Body of pancreas (tissue), 4 donors: ENCODE measurements at regions not wholly inside any gene's neighbourhood (a gene's known extent, or its start where the extent isn't known, plus 50 kb on each side); places are given as distances from the start of the nearest gene placed in this dataset.

Experiments used
- ATAC-seq: fragments of 150-250 bp; one replicate; pipeline ENCODE4 v1.9.1; 2016
- DNase-seq, 4 donors: peaks; one replicate each; pipeline ENCODE4 v3.0.0-alpha.2; 2019
- H3K27ac ChIP-seq, 4 donors: fragments of 200-600 bp; sonication (generic); 1 replicate in 3 of 4; 2 replicates in 1 of 4; pipeline versions ENCODE4 v1.5.1 to v1.6.1; 2016 to 2019; ENCODE audit warnings: mild to moderate bottlenecking in 1 of 4, mixed read lengths in 1 of 4, moderate library complexity in 1 of 4
- H3K27me3 ChIP-seq, 2 donors: fragments of 200-600 bp; sonication (generic); one replicate each; pipeline ENCODE4 v1.6.0; 2016; ENCODE audit warnings: mild to moderate bottlenecking in 1 of 2
- H3K36me3 ChIP-seq, 2 donors: fragments of 200-600 bp; sonication (generic); replicated peaks in 1 of 2; 2 replicates each; pipeline ENCODE4 v1.5.1; 2016; ENCODE audit warnings: low read depth in 2 of 2; ENCODE audit not compliant: insufficient read depth in 1 of 2
- H3K4me1 ChIP-seq: fragments of 200-600 bp; sonication (generic); one replicate; pipeline ENCODE4 v1.6.0; 2016
- H3K4me3 ChIP-seq, 2 donors: fragments of 200-600 bp; sonication (generic); 1 replicate in 1 of 2; 2 replicates in 1 of 2; pipeline ENCODE4 v1.5.1; 2016 to 2019
- H3K9me3 ChIP-seq, 3 donors: fragments of 200-600 bp; sonication (generic); 1 replicate in 2 of 3; 2 replicates in 1 of 3; pipeline ENCODE4 v1.5.1; 2016
- POLR2A ChIP-seq, 3 donors: fragments of 450-650 bp; IDR thresholded peaks; one replicate each; pipeline ENCODE4 v1.6.1; 2016; ENCODE audit warnings: antibody characterized with exemption in 3 of 3, mild to moderate bottlenecking in 2 of 3
- whole genome bisulfite sequencing, 2 donors: methylation state at CpG; one replicate each; pipeline ENCODE4 v1.1.5; 2017; 5-methylcytosine and 5-hydroxymethylcytosine counted together
- intact Hi-C: fragments of 100-400 bp; cut with DNase I; formaldehyde crosslinking; loops from one replicate; pipeline ENCODE4 v1.15.1; 2023
- TF ChIP-seq, protein P1 (sequence below), 7 experiments: fragments of 450-650 bp in 4 of 7; fragments of 200-600 bp in 3 of 7; sonication (generic) in 3 of 7; IDR thresholded peaks; one replicate each; pipeline ENCODE4 v1.5.1; 2016 to 2019; ENCODE audit warnings: antibody characterized with exemption in 7 of 7

DNA sequence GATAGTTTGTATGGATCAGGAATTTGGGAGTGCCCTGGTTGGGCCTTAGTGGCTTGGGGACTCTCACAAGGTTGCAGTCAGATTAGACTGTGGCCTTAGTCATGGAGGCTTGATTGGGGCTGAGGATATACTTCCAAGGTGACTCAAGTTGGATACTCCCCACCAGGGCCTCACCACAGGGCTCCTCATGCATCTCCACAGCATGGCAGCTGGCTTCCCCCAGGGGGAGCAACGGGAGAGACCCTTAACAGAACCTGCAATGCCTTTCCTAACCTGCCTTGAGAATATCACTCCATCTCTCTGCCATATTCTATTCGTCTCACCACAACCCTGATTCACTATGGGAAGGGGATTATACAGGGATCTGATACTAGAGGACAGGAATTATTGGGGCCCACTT, 161.9 kb downstream of the RELL1 start:
- DNase-seq: no peak
- WGBS, 2 donors: 80 to 83% methylated on average over 2 of the region's 2 CpGs
- no peak for TF ChIP-seq POLR2A (IDR thresholded peaks at IDR 0.05)
- TF ChIP-seq, protein P1, sequence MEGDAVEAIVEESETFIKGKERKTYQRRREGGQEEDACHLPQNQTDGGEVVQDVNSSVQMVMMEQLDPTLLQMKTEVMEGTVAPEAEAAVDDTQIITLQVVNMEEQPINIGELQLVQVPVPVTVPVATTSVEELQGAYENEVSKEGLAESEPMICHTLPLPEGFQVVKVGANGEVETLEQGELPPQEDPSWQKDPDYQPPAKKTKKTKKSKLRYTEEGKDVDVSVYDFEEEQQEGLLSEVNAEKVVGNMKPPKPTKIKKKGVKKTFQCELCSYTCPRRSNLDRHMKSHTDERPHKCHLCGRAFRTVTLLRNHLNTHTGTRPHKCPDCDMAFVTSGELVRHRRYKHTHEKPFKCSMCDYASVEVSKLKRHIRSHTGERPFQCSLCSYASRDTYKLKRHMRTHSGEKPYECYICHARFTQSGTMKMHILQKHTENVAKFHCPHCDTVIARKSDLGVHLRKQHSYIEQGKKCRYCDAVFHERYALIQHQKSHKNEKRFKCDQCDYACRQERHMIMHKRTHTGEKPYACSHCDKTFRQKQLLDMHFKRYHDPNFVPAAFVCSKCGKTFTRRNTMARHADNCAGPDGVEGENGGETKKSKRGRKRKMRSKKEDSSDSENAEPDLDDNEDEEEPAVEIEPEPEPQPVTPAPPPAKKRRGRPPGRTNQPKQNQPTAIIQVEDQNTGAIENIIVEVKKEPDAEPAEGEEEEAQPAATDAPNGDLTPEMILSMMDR (IDR thresholded peaks at IDR 0.05): no peak
- Histone ChIP-seq H3K27ac (no peak overlapping the region), H3K36me3 (no peaks in the 10 kb centered on the region), H3K27me3 (no peaks in the 10 kb centered on the region), H3K4me1 (peaks cover 9% of the 10 kb centered on the region), H3K4me3 (no peak overlapping the region), H3K9me3 (no peaks in the 10 kb centered on the region)
- no peak for ATAC-seq
- intact Hi-C loops: no loop called here

DNA sequence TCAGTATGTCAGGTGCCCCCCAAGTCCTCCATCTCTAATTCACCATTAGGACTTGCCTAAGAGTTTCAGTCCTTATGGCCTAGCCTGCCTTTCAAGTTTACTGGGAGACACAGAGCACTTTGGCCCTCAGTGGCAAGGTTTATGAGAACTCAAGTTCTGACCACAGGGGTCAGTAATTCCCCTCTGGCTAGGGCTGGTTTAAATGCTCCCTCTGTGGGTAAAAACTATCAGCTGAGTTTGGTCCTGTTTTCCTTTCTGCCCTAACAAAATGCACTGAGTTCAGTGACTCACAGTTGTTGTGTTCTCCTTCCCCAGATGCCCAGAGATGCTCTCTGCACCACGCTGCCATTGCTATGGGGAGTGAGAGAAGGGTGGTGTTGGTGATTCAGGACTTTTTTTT, 163.2 kb downstream of the RELL1 start:
- H3K4me1 ChIP-seq: peaks cover 4% of the 10 kb centered on the region
- intact Hi-C loops: no loop called here
- WGBS, 2 donors: 82 to 96% methylated on average over 1 of the region's 1 CpG
- H3K27ac ChIP-seq: no peak overlapping the region
- no peaks in the 10 kb centered on the region for H3K36me3 ChIP-seq
- no peak overlapping the region for H3K4me3 ChIP-seq
- ATAC-seq: no peak
- no peaks in the 10 kb centered on the region for H3K27me3 ChIP-seq
- H3K9me3 ChIP-seq: no peaks in the 10 kb centered on the region
- TF ChIP-seq, protein P1 (IDR thresholded peaks at IDR 0.05): no peak
- TF ChIP-seq POLR2A (IDR thresholded peaks at IDR 0.05): no peak
- DNase-seq: no peak

DNA sequence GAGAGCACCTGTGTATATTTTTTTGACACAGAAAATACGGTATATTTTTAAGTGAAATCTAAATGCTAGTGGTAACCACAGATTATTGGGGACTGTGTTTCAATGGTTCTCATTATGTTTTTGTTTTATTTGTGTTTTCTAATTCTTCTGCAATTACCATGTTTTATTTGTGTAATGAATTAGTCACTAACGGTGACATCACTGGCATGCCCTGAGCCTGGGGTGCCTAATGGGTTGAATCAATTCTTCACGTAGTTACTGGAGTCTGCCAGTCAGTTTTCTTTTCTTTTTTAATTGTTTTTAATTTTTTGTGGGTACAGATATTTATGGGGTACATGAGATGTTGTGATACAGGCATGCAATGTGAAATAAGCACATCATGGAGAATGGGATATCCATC, 168.8 kb downstream of the RELL1 start:
- Histone ChIP-seq H3K4me3 (no peak overlapping the region), H3K27me3 (no peaks in the 10 kb centered on the region), H3K36me3 (no peaks in the 10 kb centered on the region), H3K4me1 (no peaks in the 10 kb centered on the region), H3K9me3 (no peaks in the 10 kb centered on the region), H3K27ac (no peak overlapping the region)
- intact Hi-C loops: loop anchor here (10.0 kb wide), 1 partner anchor 53 kb away; no protein-coding TSS in a partner anchor
- no peak for DNase-seq
- TF ChIP-seq, protein P1 (IDR thresholded peaks at IDR 0.05): no peak
- TF ChIP-seq POLR2A (IDR thresholded peaks at IDR 0.05): no peak
- 92 to 93% methylated on average over 3 of the region's 3 CpGs for WGBS, 2 donors
- ATAC-seq: no peak

DNA sequence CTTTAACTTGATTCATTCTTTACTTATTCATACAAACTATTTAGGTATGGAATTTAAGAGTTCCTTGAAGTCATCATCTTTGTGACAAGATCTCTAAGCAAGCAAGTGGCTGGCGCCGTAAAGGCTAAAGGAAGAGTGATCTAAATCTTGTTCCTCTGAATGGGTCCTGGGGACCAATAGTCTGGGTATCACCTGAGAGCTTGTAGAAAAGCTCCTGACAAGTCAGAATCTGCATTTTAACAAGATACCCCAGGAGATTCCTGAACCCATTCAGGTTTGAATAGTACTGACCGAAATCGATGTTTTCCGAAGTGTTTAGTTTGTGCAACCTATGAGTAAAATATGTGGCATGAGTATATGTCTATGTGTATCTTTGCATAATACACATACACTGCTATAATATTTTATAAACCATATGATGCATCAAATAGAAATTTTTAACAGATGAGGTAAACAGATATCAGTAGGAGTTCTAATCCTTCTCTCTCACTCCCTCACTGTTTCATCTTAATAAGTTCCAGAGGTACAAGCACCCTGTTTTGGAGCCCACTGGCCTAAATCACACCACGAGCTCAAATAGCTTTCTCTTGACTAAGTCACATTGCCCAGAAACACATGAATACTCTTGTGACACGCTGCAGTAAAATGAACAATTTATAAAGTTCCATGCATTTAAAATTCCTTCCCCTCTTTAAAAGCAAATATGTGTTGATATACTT, 170.0 kb downstream of the RELL1 start:
- ATAC-seq: no peak
- 87 to 99% methylated on average over 7 of the region's 7 CpGs for WGBS, 2 donors
- Histone ChIP-seq H3K27ac (no peak overlapping the region), H3K36me3 (no peaks in the 10 kb centered on the region), H3K4me3 (no peak overlapping the region), H3K9me3 (no peaks in the 10 kb centered on the region), H3K27me3 (no peaks in the 10 kb centered on the region), H3K4me1 (no peaks in the 10 kb centered on the region)
- intact Hi-C loops: loop anchor here (10.0 kb wide), 1 partner anchor 51 kb away; no protein-coding TSS in a partner anchor
- no peak for TF ChIP-seq POLR2A (IDR thresholded peaks at IDR 0.05)
- TF ChIP-seq, protein P1 (IDR thresholded peaks at IDR 0.05): no peak
- no peak for DNase-seq

DNA sequence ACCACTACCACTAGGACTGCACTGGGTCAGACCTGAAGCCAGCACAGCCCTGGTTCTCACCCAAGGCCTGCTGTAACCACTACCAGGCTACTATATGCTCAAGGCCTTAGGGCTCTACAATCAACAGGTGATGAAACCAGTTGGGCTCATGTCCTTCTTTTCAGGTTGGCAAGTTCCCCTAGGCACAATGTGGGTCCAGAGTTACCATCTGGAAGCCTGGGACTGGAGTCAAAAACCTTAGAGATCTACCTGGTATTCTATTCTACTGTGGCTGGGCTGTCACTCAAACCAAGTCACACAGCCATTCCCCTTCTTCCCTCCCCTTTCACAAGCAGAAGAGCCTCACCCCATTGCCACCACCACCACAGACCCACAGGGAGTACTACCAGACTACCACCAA, 175.6 kb downstream of the RELL1 start:
- intact Hi-C loops: loop anchor here (10.0 kb wide), 1 partner anchor 46 kb away; no protein-coding TSS in a partner anchor
- ATAC-seq: no peak
- no peak overlapping the region for H3K4me3 ChIP-seq
- no peak for TF ChIP-seq POLR2A (IDR thresholded peaks at IDR 0.05)
- TF ChIP-seq, protein P1 (IDR thresholded peaks at IDR 0.05): no peak
- H3K27me3 ChIP-seq: no peaks in the 10 kb centered on the region
- no peak overlapping the region for H3K27ac ChIP-seq
- H3K4me1 ChIP-seq: no peaks in the 10 kb centered on the region
- H3K9me3 ChIP-seq: no peaks in the 10 kb centered on the region
- no peaks in the 10 kb centered on the region for H3K36me3 ChIP-seq
- DNase-seq: no peak
